HFF-Myc (cell line): ENCODE measurements at regions not wholly inside any gene's neighbourhood (a gene's known extent, or its start where the extent isn't known, plus 50 kb on each side); places are given as distances from the start of the nearest gene placed in this dataset.

Experiments
- DNase-seq: peaks from one replicate; pipeline ENCODE4 v3.0.0-alpha.2; 2011; ENCODE audit warnings: low read depth; ENCODE audit errors: extremely low read depth
- H3K4me3 ChIP-seq: replicated peaks from 2 replicates; pipeline ENCODE4 v1.5.1; 2011; ENCODE audit warnings: low read depth, mild to moderate bottlenecking, control low read depth, low read length
- TF ChIP-seq, protein P1 (sequence below): IDR thresholded peaks from 2 replicates; pipeline ENCODE4 v1.5.1; 2012; ENCODE audit warnings: mild to moderate bottlenecking, low read depth, low read length, control low read depth; ENCODE audit errors: missing control alignments

DNA sequence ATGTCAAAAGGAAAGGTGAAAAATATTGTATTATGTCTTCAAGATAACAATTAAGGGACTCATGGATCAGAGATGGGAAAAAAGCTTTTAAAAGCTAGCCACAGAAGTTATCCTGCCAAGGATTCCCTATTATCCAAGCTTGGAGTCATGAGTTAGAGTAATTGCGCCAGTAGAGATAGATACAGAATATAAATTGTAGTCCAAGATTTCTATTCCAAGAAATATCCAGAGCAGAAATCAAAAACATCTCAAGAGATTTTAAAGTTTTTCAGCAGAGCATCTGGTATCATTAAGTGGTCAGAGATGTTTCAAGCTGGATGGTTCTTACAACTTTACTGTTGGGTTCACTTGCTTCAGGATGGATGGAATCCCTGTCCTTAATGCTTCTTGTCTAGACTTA lies 186.7 kb downstream of the PCDH18 start:
- H3K4me3 ChIP-seq, result no peak overlapping the region
- TF ChIP-seq, protein P1, sequence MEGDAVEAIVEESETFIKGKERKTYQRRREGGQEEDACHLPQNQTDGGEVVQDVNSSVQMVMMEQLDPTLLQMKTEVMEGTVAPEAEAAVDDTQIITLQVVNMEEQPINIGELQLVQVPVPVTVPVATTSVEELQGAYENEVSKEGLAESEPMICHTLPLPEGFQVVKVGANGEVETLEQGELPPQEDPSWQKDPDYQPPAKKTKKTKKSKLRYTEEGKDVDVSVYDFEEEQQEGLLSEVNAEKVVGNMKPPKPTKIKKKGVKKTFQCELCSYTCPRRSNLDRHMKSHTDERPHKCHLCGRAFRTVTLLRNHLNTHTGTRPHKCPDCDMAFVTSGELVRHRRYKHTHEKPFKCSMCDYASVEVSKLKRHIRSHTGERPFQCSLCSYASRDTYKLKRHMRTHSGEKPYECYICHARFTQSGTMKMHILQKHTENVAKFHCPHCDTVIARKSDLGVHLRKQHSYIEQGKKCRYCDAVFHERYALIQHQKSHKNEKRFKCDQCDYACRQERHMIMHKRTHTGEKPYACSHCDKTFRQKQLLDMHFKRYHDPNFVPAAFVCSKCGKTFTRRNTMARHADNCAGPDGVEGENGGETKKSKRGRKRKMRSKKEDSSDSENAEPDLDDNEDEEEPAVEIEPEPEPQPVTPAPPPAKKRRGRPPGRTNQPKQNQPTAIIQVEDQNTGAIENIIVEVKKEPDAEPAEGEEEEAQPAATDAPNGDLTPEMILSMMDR, result no peak
- DNase-seq, result no peak

DNA sequence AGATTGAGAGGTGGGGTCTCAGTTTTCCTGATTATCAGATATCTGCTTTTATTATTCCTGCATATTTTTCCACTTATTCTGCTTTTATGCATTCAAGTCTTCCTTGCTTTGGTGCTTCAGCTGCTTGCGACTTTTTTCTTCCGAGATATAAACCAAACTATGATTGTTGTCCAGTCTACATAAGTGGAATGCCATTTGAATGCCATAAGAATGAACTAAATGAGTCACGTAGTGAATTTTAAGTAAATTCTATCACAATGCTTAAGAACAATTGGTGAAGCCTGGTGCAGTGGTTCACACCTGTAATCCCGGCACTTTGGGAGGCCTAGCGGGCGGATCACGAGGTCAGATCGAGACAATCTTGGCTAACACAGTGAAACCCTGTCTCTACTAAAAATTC lies 189.1 kb downstream of the PCDH18 start:
- DNase-seq, result no peak
- no peak overlapping the region for H3K4me3 ChIP-seq
- TF ChIP-seq, protein P1, result no peak

DNA sequence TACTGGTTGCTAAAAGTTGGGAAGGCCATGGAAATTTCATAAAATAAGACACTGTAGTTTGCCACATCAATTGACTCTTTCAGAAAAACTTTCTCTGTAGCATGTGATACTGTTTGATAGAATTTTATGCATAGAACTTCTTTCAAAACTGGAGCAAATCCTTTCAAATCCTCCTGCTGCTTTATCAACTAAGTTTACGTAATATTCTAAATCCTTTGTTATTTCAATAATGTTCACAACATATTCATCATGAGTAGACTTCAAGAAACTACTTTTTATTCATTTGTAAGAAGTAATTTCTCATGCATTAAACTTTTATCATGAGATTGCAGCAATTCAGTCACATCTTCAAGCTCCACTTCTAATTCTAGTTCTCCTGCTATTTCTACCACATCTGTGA lies 199.3 kb downstream of the PCDH18 start:
- H3K4me3 ChIP-seq, result no peak overlapping the region
- TF ChIP-seq, protein P1, result no peak
- DNase-seq, result no peak

DNA sequence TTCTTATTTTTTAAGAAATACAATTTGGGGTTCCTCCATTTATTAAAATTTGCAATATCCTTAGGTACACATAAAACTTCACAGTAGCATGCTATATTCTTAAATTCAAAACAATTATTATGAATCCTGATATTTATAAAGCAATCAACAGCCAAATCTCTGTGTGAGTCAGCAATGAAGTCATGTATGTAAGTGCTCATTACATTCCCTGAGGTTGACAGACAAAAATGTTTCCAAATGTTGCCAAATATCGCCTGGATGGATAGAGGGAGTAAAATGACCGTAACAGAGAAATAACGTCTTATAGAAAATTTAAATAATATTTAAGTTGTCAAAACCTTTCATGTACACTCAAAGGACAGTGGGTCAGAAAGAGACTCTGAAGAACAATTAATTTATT lies 220.0 kb downstream of the PCDH18 start:
- TF ChIP-seq, protein P1, result no peak
- H3K4me3 ChIP-seq, result no peak overlapping the region
- no peak for DNase-seq

DNA sequence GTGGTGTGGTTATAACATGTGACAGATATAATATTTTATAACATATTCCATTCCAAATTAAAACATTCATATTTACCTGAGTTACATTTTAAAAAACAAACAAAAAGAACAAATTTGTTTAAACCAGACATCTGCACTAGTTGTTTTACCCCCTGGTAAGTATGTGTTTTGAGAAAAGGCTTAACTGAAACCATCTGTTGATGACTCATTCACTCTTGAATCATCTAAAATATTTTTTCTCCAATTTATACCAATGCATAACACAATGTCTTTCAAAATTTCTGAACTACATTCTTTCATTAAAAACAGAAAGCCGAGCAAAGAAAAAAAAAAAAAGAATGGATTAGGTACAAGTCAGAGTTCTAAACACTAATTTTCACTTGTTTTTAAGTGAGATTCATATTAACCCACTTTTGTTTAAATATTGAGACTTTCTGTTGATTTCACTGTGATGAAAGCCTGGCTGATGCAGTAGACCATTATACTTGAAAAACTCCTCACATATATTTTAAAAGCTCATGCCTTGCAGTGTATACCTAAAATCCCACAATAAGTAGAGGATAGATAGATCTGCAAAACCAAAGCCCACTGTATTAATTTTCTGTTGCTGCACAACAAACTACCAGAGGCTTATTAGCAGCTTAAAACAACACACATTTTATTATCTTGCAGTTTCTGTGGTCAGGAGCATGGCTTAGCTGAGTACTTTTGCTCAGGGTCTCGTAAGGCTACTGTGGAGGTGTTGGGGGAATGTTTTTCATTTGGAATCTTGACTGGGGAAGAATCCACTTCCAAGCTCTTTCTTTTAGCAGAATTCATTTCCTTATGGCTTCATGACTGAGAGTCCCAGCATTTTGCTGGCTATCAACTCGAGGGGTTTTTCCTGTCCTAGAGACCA lies 221.5 kb downstream of the PCDH18 start:
- TF ChIP-seq, protein P1, result no peak
- no peak overlapping the region for H3K4me3 ChIP-seq
- peak; percentile 81 for DNase-seq

DNA sequence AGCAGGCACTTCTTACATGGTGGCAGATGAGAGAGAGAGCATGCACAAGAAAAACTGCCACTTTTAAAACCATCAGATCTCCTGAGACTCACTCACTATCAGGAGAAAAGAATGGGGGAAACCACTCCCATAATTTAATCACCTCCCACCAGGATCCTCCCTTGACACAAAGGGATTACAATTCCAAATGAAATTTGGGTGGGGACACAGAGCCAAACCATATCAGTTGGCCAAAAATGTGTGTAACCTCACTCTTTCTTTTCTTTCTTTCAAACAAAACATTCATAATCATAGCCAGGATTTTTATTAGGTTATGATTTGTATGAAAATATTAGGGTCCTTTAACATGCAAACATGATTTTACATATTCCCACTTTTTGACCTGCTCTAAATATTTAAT lies 222.1 kb downstream of the PCDH18 start:
- no peak overlapping the region for H3K4me3 ChIP-seq
- TF ChIP-seq, protein P1, result no peak
- DNase-seq, result no peak
